Right forelimb (tissue), 1 donor: ENCODE measurements at regions not wholly inside any gene's neighbourhood (a gene's known extent, or its start where the extent isn't known, plus 50 kb on each side); places are given as distances from the start of the nearest gene placed in this dataset.

Experiments used
- DNase-seq: peaks from one replicate; pipeline ENCODE4 v3.0.0-alpha.2; 2018

DNA sequence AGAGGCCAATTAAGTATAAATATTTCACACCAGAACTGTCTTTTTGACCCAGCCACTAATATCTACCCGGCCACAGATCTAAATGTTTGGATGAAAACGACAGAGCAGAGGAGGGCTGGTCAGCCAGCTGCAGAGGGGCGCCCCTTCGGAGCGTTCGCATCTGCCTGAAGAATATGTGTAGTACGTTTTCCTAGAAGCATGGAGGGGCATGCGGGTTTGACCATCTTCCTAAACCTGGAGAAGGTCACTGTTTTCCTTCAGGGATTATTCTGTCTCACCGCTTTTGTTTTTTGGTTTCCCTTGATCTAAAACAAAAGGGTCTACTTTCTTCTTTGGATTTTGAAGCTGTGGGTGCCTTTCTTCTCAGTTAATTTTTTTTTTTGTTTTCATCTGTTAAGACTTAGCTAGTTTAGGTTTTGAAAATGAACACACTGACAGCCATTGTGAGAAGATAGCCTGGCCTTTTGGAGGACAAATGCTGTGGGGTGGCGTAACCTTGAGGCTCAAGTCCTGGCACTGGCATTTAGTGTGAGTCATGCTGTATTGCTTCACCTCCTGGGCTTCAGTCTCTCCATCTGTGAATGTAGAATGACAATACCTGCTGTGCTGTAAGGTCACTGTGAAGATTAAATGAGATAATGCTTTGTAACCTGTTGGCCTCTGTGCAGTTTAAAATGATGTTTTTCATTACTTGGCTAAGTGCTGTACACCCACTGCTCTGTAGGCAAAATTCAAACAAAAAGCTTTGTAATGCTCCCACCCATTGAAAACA, 74.1 kb upstream of the IRF2BP2 start:
- no peak for DNase-seq

DNA sequence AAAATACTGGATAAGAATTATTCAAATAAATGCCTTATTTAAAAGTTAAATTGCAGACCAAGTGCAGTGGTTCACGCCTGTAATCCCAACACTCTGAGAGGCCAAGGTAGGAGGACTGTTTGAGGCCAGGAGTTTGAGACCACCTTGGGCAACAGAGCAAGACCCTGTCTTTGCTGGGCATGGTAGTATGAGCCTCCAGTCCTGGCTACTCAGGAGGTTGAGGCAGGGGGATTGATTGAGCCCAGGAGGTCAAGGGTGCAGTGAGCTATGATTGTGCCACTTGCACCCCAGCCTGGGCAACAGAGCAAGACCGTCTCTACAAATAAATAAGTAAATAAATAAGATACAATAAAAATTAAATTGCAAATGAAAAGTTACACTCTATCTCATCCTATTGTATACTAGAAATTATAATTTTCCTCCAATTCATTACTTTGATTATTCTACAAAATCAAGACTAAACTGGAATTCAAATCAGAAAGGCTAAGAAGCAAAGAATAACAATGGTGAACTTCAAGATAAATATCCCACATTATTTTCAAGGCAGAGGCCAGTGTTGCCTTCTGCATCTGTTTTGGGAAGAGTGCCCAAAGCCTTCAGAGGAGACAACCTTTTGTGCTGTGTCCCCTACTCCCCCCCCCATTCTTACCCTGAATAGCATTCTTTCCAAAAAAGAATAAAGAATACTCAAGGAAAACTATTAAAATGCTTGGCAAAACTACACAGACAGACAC, 73.3 kb upstream of the IRF2BP2 start:
- no peak for DNase-seq

DNA sequence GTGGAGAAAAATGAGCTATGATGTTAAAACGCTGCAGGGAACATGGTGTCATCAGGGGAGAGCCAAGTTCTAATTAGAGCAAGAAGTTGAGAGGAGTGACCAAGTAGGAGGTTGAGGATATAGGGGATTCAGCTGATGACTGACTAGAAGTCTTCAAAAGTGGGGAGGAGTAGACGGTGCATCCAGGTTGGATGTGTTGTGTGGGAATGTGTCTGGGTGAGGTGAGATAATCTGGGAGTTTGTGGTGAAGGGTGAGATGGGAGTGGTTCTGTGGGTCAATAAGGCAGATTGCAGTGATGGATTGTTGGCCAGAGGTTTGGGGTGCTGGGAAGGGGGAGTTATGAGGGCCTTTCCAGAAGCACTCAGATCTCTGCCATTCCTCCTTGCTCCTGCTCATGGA, 72.0 kb upstream of the IRF2BP2 start:
- no peak for DNase-seq

DNA sequence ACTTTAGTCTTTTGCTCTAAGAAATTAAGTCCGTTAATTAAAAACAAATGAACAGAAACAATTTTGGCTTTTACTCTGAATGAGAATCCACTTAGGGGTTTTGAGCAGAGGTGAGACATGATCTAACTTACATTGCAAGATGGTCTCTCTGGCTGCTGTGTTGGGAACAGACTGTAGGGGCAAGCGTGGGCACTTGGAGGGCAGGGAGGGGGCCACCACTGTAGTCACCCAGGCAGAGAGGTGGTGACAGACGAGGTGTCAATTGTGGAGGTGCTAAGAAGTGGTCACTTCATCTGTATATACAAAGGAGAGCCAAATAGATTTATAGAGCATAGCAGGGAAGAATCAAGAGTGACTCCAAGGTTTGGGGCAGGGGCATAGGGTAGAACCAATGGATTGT, 71.1 kb upstream of the IRF2BP2 start:
- no peak for DNase-seq

DNA sequence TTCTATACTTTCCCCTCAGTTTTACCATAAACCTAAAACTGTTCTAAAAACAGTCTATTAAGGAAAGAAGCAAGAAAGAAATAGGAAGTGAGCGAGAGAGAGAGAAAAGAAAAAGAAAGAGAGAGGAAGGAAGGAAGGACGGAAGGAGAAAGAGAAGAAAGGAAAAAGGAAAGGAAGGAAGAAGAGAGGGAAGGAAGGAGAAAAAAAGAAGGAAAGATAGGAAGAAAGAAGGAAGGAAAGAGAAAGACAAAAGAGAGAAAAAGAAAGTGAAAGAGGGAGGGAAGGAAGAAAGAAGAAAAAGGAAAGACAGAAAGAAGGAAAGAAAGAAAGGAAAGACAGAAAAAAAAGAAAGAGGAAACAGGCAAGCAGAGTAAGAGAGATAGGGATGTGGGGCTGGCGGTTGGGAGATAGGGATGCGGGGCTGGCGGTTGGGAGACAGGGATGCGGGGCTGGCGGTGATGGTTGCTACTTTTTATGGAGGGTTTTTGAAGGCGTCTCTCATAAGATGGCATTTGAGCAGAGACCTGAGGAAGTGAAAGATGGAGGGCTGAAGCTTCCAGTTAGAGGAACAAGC, 70.4 kb upstream of the IRF2BP2 start:
- no peak for DNase-seq

DNA sequence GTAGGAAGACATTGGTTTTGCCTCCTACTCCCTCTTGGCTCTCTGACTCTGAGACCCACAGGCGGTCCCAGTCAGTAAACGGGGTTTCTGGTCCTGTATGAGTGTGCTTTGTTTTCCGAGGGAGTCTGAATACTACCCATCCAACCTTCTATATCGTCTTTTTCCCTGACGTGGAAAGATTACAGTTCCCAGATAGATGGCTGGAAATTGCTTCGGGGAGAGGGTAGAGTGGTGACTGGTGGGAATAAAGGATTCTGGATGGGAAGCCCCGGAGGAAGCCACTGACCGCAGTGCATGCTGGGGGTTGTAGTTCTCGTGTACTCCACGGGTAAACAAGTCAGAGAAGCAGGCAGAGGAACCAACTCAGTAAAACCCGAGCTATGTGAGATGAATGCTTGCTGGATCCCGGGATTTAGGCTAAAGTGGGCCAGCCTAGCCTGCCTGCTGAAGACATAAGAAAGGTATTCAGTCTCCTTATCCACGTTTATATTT, 66.2 kb upstream of the IRF2BP2 start:
- peak; percentile 90 for DNase-seq

DNA sequence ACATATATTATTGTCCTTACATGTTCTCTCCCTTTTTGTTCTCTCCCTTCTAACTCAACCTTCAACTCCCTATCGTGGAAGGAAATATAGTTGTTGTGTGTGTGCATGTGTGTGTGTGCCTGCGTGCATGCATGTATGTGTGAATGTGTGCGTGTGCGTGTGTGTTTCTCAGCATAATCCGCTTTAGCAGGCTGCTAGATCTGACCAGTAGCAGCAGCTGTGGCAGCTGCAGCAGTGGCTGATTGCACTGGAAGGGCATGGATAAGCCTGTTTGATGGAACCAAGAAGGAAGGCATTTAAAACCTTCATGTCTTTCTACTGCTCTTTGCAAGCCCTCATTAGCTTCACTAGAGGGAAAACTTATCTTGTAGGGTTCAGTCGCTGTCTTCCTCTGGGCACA, 65.6 kb upstream of the IRF2BP2 start:
- DNase-seq = no peak

DNA sequence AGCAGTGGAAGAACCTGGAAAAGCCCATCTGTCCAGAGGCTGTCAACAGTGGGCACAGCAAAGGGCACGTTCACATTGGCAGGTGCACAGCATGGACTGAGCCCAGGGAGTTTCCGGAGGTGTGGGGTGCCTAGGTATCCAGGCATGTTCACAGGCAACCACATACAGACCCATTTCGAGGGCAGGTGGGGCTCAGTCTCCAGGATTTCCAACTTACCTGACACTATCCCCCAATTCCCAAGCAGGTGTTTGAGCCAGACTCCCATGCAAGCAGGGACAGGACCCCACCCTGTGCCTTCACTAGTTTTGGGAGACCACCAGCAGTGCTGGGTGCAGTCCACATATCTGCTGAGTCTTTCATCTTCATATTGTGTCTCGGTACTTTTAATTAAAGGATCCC, 65.0 kb upstream of the IRF2BP2 start:
- DNase-seq = no peak

DNA sequence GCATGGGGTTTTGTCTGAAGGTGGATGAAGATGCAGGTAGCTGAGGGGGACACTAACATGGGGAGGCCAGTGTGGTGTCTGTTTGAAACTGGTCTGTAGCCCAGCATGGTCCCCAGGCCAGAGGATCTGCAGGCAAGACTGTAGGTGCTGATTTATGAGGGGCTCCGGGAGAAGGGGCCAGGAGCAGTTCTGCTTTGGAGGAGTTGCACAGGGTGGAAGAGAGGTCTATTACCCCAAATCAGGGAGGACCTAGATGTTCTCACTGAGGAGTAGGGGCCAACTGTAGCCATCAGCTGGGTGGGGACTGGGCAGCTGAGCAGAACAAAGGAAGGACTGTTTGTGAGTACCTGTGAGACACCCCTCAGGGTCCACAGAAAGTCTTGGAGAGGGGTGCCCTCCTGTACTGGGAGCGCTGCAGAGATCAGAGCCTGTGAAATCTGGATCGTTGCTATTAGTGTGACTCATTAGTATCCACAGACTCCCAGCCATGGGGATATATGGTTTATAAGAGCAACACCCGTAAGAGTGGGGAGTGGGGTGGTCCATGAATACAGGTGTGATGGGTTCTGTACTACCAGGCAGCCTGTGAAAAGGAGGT, 64.3 kb upstream of the IRF2BP2 start:
- no peak for DNase-seq

DNA sequence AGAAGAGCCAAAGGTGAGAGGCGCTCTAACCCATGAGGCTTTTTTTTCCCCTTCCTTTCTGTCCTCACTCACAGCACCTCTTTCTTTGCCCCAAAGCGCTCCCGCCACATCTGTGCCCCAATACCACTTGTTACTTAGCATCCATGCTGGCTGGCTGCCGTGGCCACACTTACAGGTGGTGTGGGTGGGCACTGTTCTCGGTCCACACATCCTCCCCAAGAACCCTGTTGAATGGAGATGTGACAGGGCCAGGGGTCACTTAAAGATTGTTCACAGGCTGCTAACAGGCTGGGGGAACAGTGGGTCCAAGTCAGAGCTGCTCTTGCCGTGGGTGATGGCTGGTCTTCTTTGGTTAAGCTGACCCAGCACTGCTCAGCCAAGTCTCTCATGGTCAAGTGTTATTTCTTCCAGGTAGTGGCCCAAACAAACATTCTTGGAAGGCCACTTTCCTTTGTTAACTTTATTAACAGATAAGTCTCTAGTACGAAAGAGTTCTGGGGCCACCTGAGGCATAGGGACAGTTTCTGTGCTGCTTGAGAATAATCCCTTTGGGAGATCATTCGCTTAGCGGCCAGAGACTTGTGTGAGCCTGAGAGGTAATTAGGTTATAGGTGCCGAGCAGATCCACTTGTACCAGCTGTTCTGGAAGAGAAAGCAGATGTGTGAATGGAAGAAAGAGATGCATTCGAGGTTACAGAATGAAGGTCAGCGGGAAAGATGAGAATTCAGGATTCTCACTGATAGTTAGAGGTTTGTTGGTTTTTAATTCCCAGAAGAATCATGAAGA, 62.6 kb upstream of the IRF2BP2 start:
- no peak for DNase-seq

DNA sequence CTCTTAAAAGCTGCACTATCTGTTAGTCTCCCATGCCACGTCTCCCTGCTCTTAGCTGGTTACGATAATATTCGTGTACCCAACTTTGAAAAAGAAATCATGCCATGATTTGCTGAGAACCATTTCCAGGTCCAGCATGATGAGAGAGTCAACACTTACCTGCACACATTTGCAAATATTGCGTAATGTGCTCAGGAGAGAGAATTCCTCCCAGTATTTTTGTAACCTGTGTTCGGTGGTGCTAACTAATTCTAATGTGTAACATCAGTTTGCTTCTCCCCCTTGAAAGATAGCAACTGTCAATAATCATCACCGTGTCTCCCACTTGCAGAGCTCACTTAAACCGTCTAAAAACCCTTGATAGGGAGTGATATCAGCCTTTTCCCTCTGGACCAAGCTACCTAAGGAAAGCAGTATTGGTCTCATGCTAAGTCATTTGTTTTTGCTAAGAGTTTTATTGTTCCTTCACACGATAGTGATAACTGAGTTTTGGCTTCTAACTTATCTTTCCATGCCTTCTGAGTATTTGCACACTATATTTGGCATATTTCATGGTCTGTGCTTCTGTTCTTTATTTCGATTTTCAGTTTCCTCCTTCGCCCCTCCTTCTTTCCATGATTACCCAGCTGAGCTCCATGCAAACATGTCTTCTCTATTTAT, 61.1 kb upstream of the IRF2BP2 start:
- DNase-seq = no peak

DNA sequence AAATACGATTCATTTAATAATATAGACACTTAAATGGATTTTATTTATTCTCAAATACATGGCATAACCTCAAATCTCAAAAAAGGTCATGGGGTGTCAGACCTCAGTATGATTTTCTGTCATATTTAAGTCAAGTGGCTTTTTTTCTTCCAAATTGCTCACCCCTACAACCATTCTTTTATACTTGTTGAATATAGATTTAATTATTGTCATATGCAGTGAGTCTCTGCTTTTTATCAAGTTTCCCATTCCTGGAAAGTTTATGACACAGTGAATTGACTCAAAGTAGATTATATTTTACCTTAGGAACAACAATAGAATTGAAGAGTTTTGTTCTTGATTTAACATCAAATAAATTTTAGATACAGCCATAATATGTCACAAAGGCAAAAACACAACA, 59.5 kb upstream of the IRF2BP2 start:
- DNase-seq = no peak

DNA sequence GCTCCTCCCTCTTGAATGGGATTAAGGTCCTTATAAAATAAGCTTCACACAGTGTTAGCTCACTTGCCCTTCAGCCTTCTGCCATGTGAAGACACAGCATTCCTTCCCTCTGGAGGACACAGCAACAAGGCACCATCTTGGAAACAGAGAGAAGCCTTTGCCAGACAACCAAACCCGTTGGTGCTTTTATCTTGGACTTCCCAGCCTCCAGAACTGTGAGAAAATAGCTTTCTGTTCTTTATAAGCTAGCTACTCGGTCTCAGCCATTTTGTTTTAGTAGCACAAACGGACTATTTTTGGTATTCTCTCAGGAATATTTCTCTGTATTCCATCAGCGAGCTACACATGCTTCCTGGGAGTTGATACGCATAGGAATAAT, 58.6 kb upstream of the IRF2BP2 start:
- no peak for DNase-seq

DNA sequence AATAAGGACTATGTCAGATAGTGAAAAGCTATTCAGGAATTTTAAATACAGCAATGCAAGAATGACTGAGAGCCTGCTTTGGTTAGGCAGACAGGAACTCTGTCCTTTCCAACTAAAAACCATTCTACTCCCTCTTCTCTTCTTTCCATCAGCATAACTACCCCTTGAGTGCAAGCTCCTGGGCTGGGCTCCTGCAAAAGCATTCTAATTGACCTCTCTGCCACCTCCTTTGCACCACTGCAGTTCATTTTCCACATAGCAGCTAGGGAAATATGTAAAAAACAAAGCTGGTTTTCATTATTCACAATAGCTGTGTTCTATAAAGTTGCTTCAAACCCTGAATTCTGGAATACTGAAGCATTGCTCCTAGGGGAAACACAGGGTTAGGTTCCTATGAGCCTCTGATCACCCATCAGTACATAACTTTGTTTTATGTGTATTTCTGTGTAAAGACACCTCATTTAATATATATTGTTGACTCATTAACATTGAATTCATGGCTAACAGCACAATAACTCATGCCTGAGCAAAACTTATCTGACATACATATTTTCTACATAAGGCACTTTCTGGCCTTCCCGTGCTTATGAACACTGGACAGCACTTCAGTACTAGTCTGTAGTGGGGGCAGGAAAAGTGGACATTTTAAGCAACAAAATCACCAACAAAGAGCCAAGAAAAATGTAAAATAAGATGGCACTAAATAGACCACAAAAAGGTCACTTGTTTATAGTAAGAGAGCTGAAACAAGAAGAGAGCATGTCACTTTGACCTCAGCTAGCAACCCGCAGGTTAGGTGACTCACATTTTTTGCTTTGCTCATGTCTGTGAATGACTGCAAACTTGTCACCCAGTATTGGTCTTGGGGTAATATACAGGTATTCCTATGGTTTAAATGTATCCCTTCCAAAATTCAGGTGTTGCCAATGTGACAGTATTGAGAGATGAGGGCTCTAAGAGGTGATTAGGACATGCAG, 57.9 kb upstream of the IRF2BP2 start:
- no peak for DNase-seq

DNA sequence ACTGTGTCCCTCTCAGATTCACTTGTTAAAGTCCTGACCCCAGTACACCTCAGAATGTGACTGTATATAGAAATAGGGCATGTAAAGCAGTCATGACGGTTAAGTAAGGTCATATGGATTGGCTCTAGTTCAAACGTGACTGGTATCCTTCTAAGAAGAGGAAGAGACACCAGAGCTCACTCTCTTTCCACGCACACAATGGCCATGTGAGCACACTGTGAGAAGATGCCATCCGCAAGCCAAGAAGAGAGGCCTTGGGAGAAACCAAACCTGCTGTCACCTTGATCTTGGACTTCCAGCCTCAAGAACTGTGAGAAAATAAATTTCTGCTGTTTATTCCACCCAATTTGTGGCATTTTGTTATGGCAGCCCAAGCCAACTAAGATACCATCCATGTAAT, 56.8 kb upstream of the IRF2BP2 start:
- DNase-seq = no peak

DNA sequence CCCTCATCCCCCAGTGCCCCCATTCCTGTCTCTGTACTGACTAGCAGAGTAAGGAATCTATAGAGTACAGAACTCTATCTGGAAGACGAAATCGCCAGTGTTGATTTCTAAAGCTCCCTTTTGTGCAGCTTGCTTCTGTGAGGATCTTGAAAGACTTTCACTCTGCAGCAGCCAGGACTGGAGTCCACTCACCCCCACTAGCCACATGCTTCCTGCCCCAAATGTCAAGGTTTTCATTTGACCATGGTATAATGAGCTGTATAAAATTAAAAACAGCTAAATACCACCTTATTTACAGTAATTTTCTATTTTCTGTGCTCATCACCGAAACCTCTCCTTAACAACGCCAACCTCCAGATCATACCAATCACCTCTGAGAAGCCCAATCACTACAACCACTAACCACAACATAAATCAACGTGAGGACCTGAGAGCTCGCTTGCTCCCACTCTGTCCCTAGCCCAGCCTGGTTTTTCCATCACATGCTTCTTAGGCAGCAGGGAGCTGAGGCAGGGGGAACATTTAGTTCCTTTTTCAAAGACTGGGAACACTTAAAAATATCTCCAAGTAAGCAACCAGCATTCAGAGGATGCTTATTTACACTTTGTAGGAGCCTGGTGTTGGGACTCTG, 56.1 kb upstream of the IRF2BP2 start:
- no peak for DNase-seq

DNA sequence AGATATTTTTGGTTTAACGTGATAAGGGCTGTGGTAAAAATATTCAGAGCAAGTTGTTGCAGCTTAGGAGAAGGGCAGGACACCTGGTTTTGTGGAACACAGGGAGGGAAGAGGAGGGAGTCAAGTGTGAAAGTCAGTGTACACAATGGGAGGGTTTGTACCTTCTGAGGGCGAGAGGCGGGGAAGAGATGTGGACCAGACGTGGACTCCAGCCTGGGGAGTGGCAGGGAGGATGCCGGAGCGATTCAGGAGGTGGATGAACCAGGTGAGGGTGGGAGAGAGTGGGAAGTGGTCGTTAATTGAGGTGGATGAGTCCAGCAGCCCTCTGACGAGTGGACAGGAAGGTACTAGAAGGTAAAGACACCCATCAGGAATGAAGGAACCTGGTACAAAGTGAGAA, 52.2 kb upstream of the IRF2BP2 start:
- DNase-seq = no peak

DNA sequence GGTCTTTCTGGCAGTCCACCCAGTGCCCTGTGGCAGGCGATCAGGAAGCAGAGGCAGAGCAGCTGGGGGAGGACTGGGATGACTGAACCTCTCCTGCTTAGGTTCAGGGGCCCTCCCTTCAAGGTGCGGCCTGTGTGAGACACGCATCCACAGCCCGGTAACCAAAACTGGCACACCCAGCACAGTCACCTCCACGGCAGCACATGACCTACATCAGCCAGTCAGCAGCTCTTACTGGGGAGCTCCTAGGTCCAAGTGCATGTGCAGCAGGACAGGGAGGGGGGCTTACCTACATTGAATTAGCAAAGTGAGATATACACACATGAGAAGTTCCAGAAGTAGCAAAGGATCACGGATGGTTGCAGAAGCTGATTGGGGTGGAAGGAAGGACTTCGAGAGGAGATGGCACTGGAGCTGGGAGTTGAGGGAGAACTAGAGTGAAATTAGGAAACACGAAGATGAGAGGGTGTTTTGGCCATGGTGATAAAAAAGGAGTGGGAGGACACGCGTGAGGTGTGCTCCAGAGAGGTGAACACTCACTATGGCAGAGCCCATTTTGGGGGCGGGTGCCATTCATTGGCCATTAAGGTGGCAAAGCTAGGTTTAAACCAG, 51.4 kb upstream of the IRF2BP2 start:
- no peak for DNase-seq

DNA sequence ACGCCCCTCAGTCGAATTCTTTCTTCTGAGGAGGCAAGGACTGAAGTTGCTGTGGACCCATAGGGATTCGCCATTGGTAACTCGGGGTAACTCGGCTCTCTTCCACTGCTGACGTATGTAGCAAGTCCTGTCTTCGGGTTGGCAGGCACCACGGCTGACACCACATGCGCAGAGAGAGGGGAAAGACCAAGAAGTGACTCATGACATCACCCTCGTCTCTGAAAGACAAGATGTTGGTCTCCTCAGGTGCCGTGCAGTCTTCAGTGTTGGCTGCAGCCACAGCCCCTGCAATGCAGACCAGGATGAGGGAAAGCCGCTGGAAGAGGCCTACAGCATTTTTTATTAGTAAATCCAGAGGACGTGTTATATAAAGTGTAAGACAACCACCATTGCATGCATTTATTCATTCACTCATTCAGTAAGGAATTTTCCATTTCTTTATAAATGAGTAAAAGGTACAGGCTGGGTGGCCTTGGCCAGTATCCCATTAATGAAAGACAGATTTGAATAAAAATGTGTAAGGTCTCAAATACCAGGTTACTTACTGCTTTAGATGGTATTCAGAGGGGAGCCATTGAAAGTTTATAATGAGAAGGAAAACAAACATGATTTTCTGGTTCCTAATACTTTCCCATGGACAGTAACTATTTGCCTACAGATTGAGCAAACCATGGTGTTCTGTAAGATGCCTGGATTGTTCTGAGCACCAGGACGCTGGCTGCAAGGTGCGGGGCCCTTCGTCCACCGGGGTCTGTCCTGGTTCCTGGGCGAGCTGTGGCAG, 50.7 kb upstream of the IRF2BP2 start:
- DNase-seq = no peak
